GM21447 (cell line): ENCODE measurements at regions not wholly inside any gene's neighbourhood (a gene's known extent, or its start where the extent isn't known, plus 50 kb on each side); places are given as distances from the start of the nearest gene placed in this dataset.
"Not testable (repeated sequence)": the region's sequence is repeated elsewhere in the genome, so short reads cannot be mapped to it uniquely, and the experiment has no call there.

ENCODE experiments used
- ATAC-seq: cut with Tn5 transposase; IDR thresholded peaks from one replicate; pipeline ENCODE4 v1.9.1; 2021; ENCODE audit not compliant: unreplicated experiment

- ATAC-seq = no peak
These were observed 1550.3 kb upstream of the LRRTM3 start for GRCh38 chr10:65375528-65375927.

- no peak for ATAC-seq
These were observed 1548.1 kb upstream of the LRRTM3 start for GRCh38 chr10:65377687-65378086.

- ATAC-seq = no peak
These were observed 1531.1 kb upstream of the LRRTM3 start for GRCh38 chr10:65394502-65395297.

- no peak for ATAC-seq
These were observed 1530.2 kb upstream of the LRRTM3 start for GRCh38 chr10:65395631-65396030.

- no peak for ATAC-seq
These were observed 1528.8 kb upstream of the LRRTM3 start for GRCh38 chr10:65396997-65397396.

- ATAC-seq = no peak
These were observed 1517.4 kb upstream of the LRRTM3 start for GRCh38 chr10:65408401-65408800.

- ATAC-seq = no peak
These were observed 1512.8 kb upstream of the LRRTM3 start for GRCh38 chr10:65413001-65413400.

- ATAC-seq = no peak
These were observed 1510.5 kb upstream of the LRRTM3 start for GRCh38 chr10:65415318-65415717.

- ATAC-seq = no peak
These were observed 1509.7 kb upstream of the LRRTM3 start for GRCh38 chr10:65416094-65416493.

- ATAC-seq = no peak
These were observed 1506.2 kb upstream of the LRRTM3 start for GRCh38 chr10:65419629-65420028.

GRCh38 chr10:65423043-65423442, 1502.8 kb upstream of the LRRTM3 start:
- no peak for ATAC-seq

- ATAC-seq = not testable (repeated sequence)
These were observed 1496.5 kb upstream of the LRRTM3 start for GRCh38 chr10:65429381-65429780.

- no peak for ATAC-seq
These were observed 1494.9 kb upstream of the LRRTM3 start for GRCh38 chr10:65430979-65431378.

- no peak for ATAC-seq
These were observed 1454.8 kb upstream of the LRRTM3 start for GRCh38 chr10:65470986-65471385.

- ATAC-seq = no peak
These were observed 1443.0 kb upstream of the LRRTM3 start for GRCh38 chr10:65482848-65483247.

GRCh38 chr10:65491799-65492198, 1434.0 kb upstream of the LRRTM3 start:
- ATAC-seq = no peak

- no peak for ATAC-seq
These were observed 1429.3 kb upstream of the LRRTM3 start for GRCh38 chr10:65496541-65496940.

- ATAC-seq = no peak
These were observed 1428.0 kb upstream of the LRRTM3 start for GRCh38 chr10:65497837-65498236.

GRCh38 chr10:65500716-65501115, 1425.1 kb upstream of the LRRTM3 start:
- ATAC-seq = no peak

- ATAC-seq = no peak
These were observed 1424.6 kb upstream of the LRRTM3 start for GRCh38 chr10:65501259-65501658.

GRCh38 chr10:65518379-65518778, 1407.5 kb upstream of the LRRTM3 start:
- ATAC-seq = no peak

GRCh38 chr10:65528986-65529385, 1396.8 kb upstream of the LRRTM3 start:
- no peak for ATAC-seq

GRCh38 chr10:65531545-65531944, 1394.3 kb upstream of the LRRTM3 start:
- ATAC-seq = no peak
